GM18907 (cell line): ENCODE measurements at regions not wholly inside any gene's neighbourhood (a gene's known extent, or its start where the extent isn't known, plus 50 kb on each side); places are given as distances from the start of the nearest gene placed in this dataset.

Source experiments
- ATAC-seq: cut with Tn5 transposase; IDR thresholded peaks from one replicate; pipeline ENCODE4 v1.9.1; 2021; ENCODE audit warnings: mild to moderate bottlenecking, moderate library complexity; ENCODE audit not compliant: unreplicated experiment

DNA sequence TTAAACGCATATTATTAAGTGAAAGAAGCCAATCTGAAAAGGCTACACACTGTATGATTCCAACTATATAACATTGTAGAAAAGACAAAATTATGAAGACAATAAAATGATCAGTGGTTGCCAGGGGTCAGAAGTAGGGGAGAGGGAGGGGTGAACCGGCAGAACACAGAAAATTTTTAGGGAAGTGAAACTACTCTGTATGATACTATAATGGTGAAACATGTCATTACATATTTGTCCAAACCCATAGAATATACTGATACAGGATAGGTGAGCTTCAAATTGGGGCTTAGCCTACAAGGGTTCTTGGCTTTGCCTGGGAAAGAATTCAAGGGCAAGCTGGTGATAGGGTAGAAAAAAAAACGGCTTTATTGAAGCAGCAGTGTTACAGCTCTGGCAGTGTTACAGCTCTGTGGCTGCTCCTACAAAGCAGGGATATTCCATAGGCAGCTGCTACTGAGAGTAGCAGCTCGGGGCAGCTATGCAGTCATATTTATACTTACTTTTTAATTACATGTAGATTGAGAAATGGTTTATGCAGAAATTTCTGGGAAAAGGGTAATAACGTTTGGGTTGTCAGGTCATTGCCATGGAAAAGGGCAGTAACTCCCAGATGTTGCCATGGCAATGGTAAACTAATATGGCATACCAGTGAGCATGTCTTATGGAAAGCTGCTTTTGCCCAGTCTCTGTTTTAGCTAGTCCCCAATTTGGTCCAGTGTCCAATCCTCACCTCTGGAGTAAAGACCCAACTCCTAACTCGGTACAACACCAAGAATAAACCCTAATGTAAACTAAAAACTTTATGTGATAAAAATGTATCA, 125.1 kb upstream of the SLC25A36 start:
- peak; percentile 98 for ATAC-seq

- ATAC-seq = no peak
Observed at GRCh38 chr3:140821493-140821892, 120.1 kb upstream of the SLC25A36 start.

GRCh38 chr3:140822401-140823047, 119.1 kb upstream of the SLC25A36 start:
- no peak for ATAC-seq

DNA sequence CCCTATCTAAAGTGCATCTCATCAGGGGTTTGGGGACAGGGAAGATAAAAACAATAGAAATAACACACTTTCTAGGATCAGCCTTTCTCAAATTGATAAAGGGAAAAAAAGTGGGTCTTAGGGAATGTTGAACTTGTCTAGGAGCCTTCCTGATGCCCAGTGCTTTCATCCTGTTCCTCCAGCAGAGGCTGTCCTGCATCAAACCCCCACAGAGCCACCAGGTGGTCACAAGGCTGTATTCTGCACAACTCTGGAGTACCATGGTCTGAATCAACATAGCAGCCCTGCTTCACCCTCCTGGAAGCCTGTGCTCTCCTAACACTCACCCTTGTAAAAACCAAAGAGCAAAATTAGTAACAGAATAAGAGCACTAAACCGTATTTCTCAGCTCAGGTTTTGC, 118.5 kb upstream of the SLC25A36 start:
- ATAC-seq = no peak

- no peak for ATAC-seq
Observed at GRCh38 chr3:140827894-140828293, 113.7 kb upstream of the SLC25A36 start.

- no peak for ATAC-seq
Observed at GRCh38 chr3:140828585-140828984, 113.1 kb upstream of the SLC25A36 start.

DNA sequence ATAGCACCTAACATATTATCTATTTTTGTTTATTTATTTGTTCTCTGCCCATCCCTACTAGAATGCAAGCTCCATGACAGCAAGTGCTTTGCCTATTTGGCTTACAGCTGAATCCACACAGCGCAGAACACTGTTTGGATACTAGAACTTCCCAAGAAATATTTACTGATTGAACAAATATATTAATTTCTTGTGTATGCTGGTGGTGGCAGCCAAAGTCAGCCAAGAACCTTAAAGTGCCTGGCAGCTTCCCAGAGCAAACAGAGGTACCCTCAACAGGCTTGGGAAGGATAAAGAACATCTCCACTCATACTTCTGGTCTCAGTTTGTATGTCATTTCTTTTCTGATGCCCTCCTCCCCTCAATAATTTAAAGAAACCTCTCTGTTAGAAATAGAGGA, 111.8 kb upstream of the SLC25A36 start:
- no peak for ATAC-seq

GRCh38 chr3:140830391-140830790, 111.2 kb upstream of the SLC25A36 start:
- no peak for ATAC-seq

DNA sequence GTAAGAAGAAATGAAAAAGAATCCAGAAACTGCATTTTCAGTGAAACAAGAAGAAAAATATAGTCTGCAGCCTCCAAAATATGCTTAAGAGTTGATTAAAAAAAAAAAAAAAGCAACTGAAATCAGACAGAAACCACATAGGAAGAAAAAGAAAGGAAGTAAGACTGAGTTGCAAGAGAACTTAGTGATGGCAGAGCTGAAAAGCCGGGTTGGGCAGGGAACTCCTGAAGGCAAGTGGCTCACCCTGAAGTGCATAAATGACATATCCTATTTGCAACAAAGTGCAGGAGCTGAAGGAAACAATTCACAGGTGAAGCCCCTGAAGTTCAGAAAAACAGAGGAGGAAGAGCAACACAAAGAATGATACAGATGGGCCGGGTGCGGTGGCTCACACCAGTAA, 108.8 kb upstream of the SLC25A36 start:
- ATAC-seq = peak; percentile 74

GRCh38 chr3:140834266-140835037, 107.2 kb upstream of the SLC25A36 start:
- no peak for ATAC-seq

DNA sequence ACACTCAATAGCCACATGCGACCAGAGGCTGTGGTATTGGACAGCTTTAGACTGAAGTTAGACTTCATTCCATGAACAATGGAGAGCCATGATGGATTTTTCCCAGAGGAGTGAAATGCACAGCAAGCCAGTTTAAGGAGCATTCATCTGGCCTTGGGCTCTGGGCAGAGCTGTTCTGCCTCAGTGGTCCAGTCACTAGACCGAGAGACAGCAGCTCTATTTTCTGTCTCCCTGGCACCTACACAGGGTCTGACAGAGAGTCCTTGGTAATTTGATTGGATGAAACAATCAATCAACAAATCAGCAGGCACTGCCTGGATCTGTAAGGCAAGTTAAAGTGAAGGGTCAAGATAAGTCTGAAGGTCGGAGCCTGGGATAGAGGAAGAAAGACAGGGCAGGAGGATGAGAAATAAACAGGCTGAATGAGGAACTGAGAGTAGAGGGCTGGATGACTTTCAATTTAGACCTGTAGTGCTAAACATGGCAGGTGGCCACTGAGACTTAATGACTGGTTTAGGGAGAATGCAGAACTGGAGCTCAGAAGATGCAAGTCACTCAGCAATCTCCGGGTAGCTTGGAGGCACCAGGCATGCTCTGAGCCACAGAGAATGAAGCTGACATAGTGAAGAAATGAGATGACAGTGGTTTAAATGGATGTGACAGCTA, 98.5 kb upstream of the SLC25A36 start:
- ATAC-seq = peak; percentile 95

- peak; percentile 11 for ATAC-seq
Observed at GRCh38 chr3:140843656-140844055, 98.0 kb upstream of the SLC25A36 start.

DNA sequence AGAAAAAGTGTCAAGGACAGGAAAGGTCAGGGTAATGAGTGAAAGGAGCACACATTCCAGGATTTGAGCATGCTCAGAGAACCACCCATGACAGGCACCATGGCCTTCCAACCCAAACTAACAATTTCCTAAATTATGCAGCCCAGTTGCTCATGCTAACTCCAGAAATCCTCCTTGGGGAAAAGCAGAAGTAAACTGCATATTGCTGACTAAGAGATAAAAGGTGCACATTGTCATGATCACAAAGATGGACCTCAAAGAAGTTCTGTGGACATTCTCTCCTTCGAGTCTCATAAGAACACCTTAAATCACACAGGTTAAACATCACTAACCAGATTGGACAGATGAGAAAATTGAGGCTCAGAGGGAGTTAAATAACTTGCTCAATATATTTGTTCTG, 97.6 kb upstream of the SLC25A36 start:
- no peak for ATAC-seq

- ATAC-seq = peak; percentile 38
Observed at GRCh38 chr3:140845882-140846281, 95.8 kb upstream of the SLC25A36 start.

- no peak for ATAC-seq
Observed at GRCh38 chr3:140848666-140849065, 93.0 kb upstream of the SLC25A36 start.

DNA sequence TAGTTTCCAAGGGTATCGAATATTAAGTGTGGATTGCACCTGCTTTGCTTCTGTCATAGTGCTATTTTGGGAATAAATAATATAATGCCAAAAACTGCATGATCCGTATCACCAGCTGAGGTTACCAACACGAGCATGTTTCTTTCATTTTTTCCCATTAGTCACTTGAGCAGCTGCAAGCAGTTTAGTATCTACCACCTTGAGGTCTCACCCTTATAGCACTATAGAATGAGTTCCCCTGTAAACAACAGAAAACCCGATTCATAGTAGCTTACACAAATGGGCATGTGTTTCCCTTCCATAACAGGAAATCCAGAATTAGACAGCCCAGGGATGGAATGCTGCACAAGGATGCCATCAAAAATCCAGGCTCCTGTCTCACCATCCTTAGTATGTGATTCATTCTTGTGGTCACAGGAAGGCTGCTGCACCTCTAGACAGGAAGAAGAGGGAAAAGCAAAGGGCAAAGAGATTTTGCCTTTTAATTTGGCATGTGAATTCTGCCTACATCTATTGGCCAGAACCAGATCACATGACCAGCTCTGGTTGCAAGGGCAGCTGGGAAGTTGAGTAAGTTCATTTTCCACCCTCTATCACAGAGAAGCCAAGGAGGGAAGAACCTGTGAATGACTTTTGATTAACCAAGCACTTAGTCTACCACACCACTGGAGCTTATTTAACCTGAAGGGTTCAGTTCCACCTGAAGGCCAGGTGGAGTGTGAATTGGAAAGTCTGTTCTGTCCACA, 91.3 kb upstream of the SLC25A36 start:
- no peak for ATAC-seq

DNA sequence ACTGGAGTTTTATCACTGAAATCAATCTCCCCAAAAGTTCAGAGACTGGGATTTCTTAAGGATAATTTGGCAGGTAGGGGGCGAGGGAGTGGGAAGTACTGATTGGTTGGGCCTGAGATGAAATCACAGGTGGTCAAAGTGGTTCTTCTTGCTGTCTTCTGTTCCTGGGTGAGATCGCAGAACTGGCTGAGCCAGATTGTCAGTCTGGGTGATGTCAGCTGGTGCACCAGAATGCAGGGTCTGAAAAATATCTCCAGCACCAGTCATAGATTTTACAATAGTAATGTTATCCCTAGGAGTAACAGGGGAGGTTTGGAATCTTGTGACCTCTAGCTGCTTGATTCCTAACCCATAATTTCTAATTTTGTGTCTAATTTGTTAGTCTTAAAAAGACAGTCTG, 86.7 kb upstream of the SLC25A36 start:
- ATAC-seq = no peak

DNA sequence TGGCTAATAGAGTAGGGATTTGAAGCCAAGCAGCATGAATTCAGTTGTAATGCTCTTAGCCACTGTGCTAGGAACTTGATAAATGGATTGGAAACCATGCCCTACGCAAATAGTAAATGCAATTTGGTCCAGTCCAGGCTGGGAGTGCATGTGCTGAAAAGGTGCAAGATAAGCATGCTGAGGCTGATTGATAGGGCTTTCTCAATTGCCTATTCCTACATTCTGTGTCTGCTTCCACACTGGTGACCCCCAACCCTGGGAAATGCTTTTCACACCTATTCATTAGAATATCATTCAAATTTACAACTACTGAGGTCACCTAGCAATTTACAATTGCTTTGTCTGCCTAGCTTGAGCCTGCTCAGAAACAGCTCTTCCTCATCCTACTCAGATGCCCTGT, 84.7 kb upstream of the SLC25A36 start:
- no peak for ATAC-seq

- no peak for ATAC-seq
Observed at GRCh38 chr3:140857993-140858392, 83.6 kb upstream of the SLC25A36 start.

GRCh38 chr3:140859592-140860336, 81.9 kb upstream of the SLC25A36 start:
- no peak for ATAC-seq
